ENCODE measurements at regions not wholly inside any gene's neighbourhood (a gene's known extent, or its start where the extent isn't known, plus 50 kb on each side); places are given as distances from the start of the nearest gene placed in this dataset.

- TF ChIP-seq CTCF (IDR thresholded peaks at IDR 0.05) (no peak), POLR2A (IDR thresholded peaks at IDR 0.05) (no peak)
Measured at GRCh38 chr5:123262216-123262823, 160.9 kb downstream of the CEP120 start.
